Epithelial cell of proximal tubule (primary cell): ENCODE measurements at regions not wholly inside any gene's neighbourhood (a gene's known extent, or its start where the extent isn't known, plus 50 kb on each side); places are given as distances from the start of the nearest gene placed in this dataset.

Source experiments
- DNase-seq: peaks from one replicate; pipeline ENCODE4 v3.0.0-alpha.2; 2011; ENCODE audit warnings: low read depth
- H3K4me3 ChIP-seq: 2 replicates; pipeline ENCODE4 v1.5.1; 2011; ENCODE audit warnings: low read depth, mild to moderate bottlenecking, low read length
- TF ChIP-seq, protein P1 (sequence below): conservative IDR thresholded peaks from 2 replicates; pipeline ENCODE4 v1.5.1; 2012; ENCODE audit warnings: low read depth, mild to moderate bottlenecking, low read length

DNA sequence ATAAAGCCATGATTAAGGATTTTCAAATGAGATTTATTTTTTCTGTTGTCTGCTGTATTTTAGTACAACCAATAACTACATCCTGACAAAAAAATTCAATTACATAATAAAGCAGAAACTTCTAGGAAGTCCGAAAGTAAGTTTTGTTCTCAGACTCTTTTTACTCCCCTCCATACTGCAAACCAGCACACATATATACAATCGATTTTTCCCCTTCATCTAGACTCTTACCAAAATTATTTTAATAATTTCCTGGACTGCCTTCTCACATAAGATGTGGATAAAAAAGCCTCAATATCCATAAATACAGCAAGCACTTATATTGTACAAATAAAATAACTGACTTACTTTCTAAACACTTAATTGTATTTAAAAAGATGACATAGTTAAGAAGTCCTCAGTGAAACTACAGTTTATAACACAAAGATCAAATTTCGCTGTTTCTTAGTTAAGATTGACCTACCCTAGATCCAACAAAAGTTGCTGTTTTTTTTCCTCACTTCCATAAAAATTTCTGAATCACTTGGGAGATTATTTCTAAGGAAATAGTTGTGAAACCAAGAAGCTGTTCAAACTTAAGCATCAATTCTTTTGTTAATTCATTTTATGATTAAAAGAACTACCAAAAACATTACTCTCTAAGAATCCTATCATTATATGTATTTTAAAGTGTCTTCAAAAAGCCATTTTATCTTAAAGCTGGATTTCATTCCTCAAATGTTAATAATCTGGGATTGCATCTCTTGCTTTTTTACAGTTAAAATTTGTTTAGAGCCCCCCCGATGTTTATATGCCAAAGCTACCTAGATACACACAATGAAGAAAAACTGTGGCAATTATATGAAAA, 74.7 kb upstream of the IFNE start:
- peak overlapping the region; percentile 70 for H3K4me3 ChIP-seq
- no peak for DNase-seq
- TF ChIP-seq, protein P1, sequence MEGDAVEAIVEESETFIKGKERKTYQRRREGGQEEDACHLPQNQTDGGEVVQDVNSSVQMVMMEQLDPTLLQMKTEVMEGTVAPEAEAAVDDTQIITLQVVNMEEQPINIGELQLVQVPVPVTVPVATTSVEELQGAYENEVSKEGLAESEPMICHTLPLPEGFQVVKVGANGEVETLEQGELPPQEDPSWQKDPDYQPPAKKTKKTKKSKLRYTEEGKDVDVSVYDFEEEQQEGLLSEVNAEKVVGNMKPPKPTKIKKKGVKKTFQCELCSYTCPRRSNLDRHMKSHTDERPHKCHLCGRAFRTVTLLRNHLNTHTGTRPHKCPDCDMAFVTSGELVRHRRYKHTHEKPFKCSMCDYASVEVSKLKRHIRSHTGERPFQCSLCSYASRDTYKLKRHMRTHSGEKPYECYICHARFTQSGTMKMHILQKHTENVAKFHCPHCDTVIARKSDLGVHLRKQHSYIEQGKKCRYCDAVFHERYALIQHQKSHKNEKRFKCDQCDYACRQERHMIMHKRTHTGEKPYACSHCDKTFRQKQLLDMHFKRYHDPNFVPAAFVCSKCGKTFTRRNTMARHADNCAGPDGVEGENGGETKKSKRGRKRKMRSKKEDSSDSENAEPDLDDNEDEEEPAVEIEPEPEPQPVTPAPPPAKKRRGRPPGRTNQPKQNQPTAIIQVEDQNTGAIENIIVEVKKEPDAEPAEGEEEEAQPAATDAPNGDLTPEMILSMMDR = no peak

DNA sequence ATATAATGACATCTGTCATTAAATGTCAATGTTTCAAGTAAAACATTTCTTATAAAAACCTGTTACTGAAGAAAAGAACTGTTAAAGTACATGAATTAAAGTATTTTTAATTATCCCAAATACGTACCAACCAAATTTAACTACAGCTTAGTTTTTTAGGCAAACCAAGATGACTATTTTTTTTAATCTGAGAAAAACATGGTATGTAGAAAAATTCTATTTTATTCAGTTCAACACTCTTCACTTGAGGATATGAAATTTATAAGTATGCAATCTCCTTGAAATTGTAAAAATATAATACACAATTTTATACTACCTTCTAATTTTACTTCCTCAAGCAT, 75.3 kb upstream of the IFNE start:
- TF ChIP-seq, protein P1 = no peak
- peak overlapping the region; percentile 70 for H3K4me3 ChIP-seq
- no peak for DNase-seq

DNA sequence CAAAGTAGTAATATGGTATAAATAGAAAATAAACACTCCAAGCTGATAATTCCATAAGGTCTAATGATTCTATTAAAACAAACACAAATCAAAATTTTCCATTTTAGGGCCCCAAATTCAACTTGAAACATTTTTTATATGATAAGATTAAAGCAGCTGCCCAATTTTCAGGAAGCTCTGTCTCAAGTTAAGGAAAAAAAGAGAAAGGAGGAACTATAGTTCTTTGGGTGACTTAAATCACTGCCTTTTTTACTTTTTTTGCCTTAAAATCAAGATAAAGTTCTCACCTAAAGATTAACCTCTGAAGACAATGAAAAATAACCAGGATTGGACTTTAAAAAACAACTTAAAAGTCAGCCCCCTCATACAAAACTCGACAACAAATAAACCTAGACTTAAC, 76.0 kb upstream of the IFNE start:
- H3K4me3 ChIP-seq = peak overlapping the region; percentile 70
- TF ChIP-seq, protein P1 = no peak
- DNase-seq = no peak

DNA sequence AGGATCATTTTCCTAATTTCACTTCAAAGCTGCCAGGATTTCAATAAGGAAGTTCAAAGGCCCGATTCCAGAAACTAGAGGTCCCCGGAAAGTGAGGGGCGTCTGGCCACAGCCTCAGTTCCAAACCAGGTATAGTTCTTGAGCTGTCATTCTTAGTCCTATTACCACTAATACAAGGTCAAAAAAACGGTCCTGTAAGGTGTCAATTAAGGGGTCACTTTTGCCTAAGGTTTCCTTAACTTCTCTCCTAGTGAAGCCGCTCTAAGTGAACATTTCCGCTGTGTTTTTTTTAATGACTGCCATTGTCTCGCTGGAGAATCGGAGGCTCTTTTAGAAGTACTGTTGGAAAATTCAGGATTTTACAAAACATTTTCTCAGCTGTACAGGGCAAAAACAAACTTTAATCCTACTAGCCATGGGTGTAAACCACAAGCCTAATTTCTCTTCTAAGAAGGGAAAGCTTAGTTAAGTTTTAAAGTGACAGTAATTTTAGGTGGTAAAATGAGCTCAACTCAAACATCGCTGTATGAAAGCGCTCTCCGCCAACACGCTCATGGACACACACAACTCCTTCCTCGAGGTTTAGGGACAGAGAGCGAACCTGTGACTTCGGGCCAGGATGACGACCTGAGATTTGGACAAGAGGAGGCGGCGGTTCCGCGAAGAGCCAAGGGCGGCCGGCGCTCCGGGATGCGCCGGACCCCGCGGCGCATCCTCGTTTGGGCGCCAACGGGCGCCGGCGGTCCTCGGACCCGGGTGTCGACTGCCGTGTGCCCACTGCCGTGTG, 76.7 kb upstream of the IFNE start:
- DNase-seq = no peak
- TF ChIP-seq, protein P1 = no peak
- peak overlapping the region; percentile 70 for H3K4me3 ChIP-seq

DNA sequence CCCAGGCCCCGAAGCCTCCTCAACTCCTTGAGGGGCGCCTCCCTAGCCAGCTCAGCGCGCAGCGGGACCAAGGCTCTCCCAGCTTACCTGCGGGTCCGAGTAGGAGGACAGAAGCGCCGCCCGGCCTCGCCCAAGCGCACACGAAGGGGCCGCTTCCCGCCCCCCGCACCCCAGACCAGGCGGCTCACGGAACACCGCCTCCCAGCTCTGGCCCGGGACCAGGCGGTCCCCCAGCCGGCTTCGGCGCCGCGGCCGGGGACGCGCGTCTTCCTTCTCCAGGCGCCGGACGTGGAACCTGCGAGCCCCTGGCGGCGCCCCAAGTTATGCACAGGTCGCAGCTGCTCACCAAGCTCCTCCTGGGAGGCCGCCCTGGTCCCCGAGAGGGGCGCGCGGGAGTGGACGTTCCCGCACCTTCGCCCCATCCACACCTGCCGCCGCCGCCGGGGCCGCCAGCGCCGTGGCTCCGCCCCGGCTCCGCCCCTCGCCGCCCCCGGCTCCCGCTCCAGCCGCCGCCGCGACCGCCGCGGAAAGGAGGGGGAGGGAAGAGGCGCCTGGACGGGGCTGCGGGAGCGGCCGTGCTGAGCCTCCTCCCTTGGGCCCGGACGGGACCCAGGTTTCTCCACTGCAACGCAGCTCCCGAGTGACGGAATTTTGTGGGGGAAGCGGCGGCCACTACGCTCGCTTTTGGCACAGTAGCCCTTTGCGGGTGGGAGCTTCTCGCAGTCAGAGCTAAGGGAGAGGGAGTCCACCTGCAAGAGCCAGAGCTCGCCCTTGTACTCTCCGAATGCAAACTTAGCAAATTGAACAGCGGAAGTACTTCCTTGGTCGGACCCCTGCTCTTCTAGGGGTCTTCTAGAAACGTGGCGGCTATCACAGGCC, 77.5 kb upstream of the IFNE start:
- DNase-seq = no peak
- TF ChIP-seq, protein P1 = no peak
- peak overlapping the region; percentile 70 for H3K4me3 ChIP-seq

DNA sequence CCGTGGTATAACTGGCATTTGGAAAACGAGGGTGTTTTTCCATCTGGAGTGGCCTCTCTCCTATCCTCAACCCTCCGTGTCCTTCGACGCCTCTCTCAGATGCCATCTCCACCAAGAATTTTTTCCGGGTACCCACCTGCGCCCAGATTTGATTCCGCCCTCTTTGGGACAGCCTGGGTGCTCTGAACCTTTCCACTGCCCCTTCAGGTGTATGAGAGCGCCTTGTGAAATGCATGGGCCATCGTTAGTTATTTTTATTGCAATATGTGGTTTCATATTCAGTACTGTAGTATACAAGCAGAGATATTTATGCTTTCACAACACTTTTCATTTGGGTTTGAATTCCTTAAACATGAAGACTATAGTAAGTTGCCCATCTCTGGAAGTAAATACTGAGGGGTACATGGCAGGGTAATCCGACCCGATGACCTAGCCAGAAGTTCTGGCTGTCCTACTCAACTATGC, 78.2 kb upstream of the IFNE start:
- TF ChIP-seq, protein P1 = no peak
- peak overlapping the region; percentile 70 for H3K4me3 ChIP-seq
- DNase-seq = no peak
